A549 (cell line): ENCODE measurements at regions not wholly inside any gene's neighbourhood (a gene's known extent, or its start where the extent isn't known, plus 50 kb on each side); places are given as distances from the start of the nearest gene placed in this dataset.

ENCODE experiments used
- ATAC-seq, 2 experiments: fragments of 200-7000 bp in 1 of 2; fragments of >200 bp in 1 of 2; cut with Nextera tagmentation in 1 of 2; cut with Tn5 transposase in 1 of 2; 3 replicates each; pipeline versions ENCODE4 v1.8.0 to v1.9.1; 2018 to 2020; ENCODE audit warnings: mild to moderate bottlenecking in 1 of 2, moderate library complexity in 1 of 2
- CTCF ChIA-PET: fragments of 300-600 bp; sonication (Branson Sonifier 250); formaldehyde crosslinking; extraction: SDS; loops from one replicate; lab custom pipeline; 2021; ENCODE audit warnings: antibody characterized with exemption, inconsistent platforms; lab: Yijun Ruan, JAX
- POLR2A ChIA-PET: fragments of 350-600 bp; formaldehyde crosslinking; extraction: SDS; loops from one replicate; lab custom pipeline; 2021; ENCODE audit warnings: antibody characterized with exemption, inconsistent platforms; lab: Yijun Ruan, JAX
- DNase-seq, 2 experiments: peaks; one replicate each; pipeline versions ENCODE4 v3.0.0 to v3.0.0-alpha.2; 2011 to 2016; ENCODE audit warnings: low read depth in 1 of 2, low spot score in 1 of 2
- FAIRE-seq: peaks from 2 replicates; lab custom pipeline; 2011; peaks lifted over from hg19 to GRCh38; lab: Jason Lieb, UNC
- H3K27ac ChIP-seq, 2 experiments: fragments of >200 bp; sonication (Bioruptor Twin); formaldehyde crosslinking; 3 replicates each; pipeline ENCODE4 v1.5.1; 2016 to 2017
- H3K4me1 ChIP-seq: fragments of >200 bp; sonication (Bioruptor Twin); formaldehyde crosslinking; 3 replicates; pipeline ENCODE4 v1.6.1; 2016
- H3K4me2 ChIP-seq: fragments of >200 bp; sonication (Bioruptor Twin); formaldehyde crosslinking; 3 replicates; pipeline ENCODE4 v1.6.1; 2016
- H3K4me3 ChIP-seq: fragments of >200 bp; sonication (Bioruptor Twin); formaldehyde crosslinking; 3 replicates; pipeline ENCODE4 v1.5.1; 2016
- H3K9me3 ChIP-seq: fragments of >200 bp; sonication (Bioruptor Twin); formaldehyde crosslinking; 3 replicates; pipeline ENCODE4 v1.6.1; 2016
- BHLHE40 ChIP-seq: IDR thresholded peaks from 2 replicates; pipeline ENCODE4 v1.6.1; 2012; ENCODE audit warnings: low read depth, low read length, inconsistent platforms
- CHD4 ChIP-seq: fragments of 200-600 bp; sonication (generic); IDR thresholded peaks from 2 replicates; pipeline ENCODE4 v1.6.1; 2016; ENCODE audit warnings: antibody characterized with exemption, mild to moderate bottlenecking, borderline replicate concordance
- FOSB ChIP-seq: fragments of 250-450 bp; sonication (Bioruptor Pico); IDR thresholded peaks from 2 replicates; pipeline ENCODE4 v1.5.0; 2020; ENCODE audit warnings: mild to moderate bottlenecking, moderate library complexity
- FOXS1 ChIP-seq: fragments of 250-450 bp; sonication (Bioruptor Pico); IDR thresholded peaks from 2 replicates; pipeline ENCODE4 v1.5.0; 2020; ENCODE audit warnings: mild to moderate bottlenecking, moderate library complexity
- HEYL ChIP-seq: fragments of 250-450 bp; sonication (Bioruptor Pico); IDR thresholded peaks from 2 replicates; pipeline ENCODE4 v1.8.0; 2021; ENCODE audit warnings: mild to moderate bottlenecking, moderate library complexity
- HOXA7 ChIP-seq: fragments of 250-450 bp; sonication (Bioruptor Pico); IDR thresholded peaks from 2 replicates; pipeline ENCODE4 v1.5.0; 2020; ENCODE audit warnings: mild to moderate bottlenecking, moderate library complexity
- HOXB13 ChIP-seq: fragments of 250-450 bp; sonication (Bioruptor Pico); IDR thresholded peaks from 2 replicates; pipeline ENCODE4 v1.5.0; 2020; ENCODE audit warnings: low read depth, mild to moderate bottlenecking, moderate library complexity
- HOXB5 ChIP-seq: fragments of 250-450 bp; sonication (Bioruptor Pico); IDR thresholded peaks from 2 replicates; pipeline ENCODE4 v1.5.0; 2020; ENCODE audit warnings: mild to moderate bottlenecking, moderate library complexity
- KDM5A ChIP-seq: fragments of 200-600 bp; sonication (generic); IDR thresholded peaks from 2 replicates; pipeline ENCODE4 v1.6.1; 2016; ENCODE audit warnings: antibody characterized with exemption, mild to moderate bottlenecking
- NFE2L2 ChIP-seq: fragments of 150-350 bp; conservative IDR thresholded peaks from 2 replicates; pipeline ENCODE4 v1.6.1; 2014; ENCODE audit warnings: low read length
- NPAS2 ChIP-seq: fragments of 250-450 bp; sonication (Bioruptor Pico); IDR thresholded peaks from 2 replicates; pipeline ENCODE4 v1.8.0; 2022; ENCODE audit warnings: mild to moderate bottlenecking, moderate library complexity, borderline replicate concordance
- NR3C1 ChIP-seq: fragments of >200 bp; sonication (Bioruptor Twin); formaldehyde crosslinking; IDR thresholded peaks from 3 replicates; pipeline ENCODE4 v1.6.1; 2017
- PHF8 ChIP-seq: fragments of 200-600 bp; sonication (generic); IDR thresholded peaks from 2 replicates; pipeline ENCODE4 v1.6.1; 2016; ENCODE audit warnings: low read depth, mild to moderate bottlenecking, antibody characterized with exemption, moderate library complexity, borderline replicate concordance
- POLR2AphosphoS2 ChIP-seq: conservative IDR thresholded peaks from 2 replicates; pipeline ENCODE4 v1.6.1; 2012; ENCODE audit warnings: low read length, improper control_type of control experiment, inconsistent platforms
- RARB ChIP-seq: fragments of 250-450 bp; sonication (Bioruptor Pico); IDR thresholded peaks from 2 replicates; pipeline ENCODE4 v1.8.0; 2021; ENCODE audit warnings: mild to moderate bottlenecking, moderate library complexity
- RFX5 ChIP-seq: fragments of 450-650 bp; IDR thresholded peaks from 2 replicates; pipeline ENCODE4 v1.7.1; 2014; ENCODE audit warnings: antibody characterized with exemption, mild to moderate bottlenecking, moderate library complexity
- TP53 ChIP-seq: fragments of 250-450 bp; sonication (Bioruptor Pico); IDR thresholded peaks from 2 replicates; pipeline ENCODE4 v1.5.0; 2021; ENCODE audit warnings: mild to moderate bottlenecking, moderate library complexity
- ZFP36 ChIP-seq: fragments of 450-650 bp; IDR thresholded peaks from 2 replicates; pipeline ENCODE4 v1.6.1; 2014; ENCODE audit warnings: borderline replicate concordance; ENCODE audit not compliant: partially characterized antibody
- ZSCAN20 ChIP-seq: fragments of 250-450 bp; sonication (Bioruptor Pico); IDR thresholded peaks from 2 replicates; pipeline ENCODE4 v1.8.0; 2022; ENCODE audit warnings: mild to moderate bottlenecking, moderate library complexity
- WGBS: methylation state at CpG from one replicate; pipeline ENCODE4 v1.1.6; 2017; ENCODE audit errors: missing lambda C conversion rate; 5-methylcytosine and 5-hydroxymethylcytosine counted together
- TF ChIP-seq, protein P1 (sequence below): IDR thresholded peaks from 2 replicates; pipeline ENCODE4 v1.6.1; 2012
- TF ChIP-seq, protein P2 (sequence below): fragments of 250-450 bp; sonication (Bioruptor Pico); IDR thresholded peaks from 2 replicates; pipeline ENCODE4 v1.5.0; 2021; ENCODE audit warnings: mild to moderate bottlenecking, moderate library complexity, borderline replicate concordance

GRCh38 chr5:18420711-18421110 is 786.5 kb downstream of the TAF11L14 start:
- Histone ChIP-seq H3K4me1 (no peaks in the 10 kb centered on the region), H3K4me3 (no peak overlapping the region), H3K27ac (no peak overlapping the region), H3K9me3 (no peaks in the 10 kb centered on the region), H3K4me2 (no peak overlapping the region)
- ChIA-PET POLR2A (no interaction called here), CTCF (no interaction called here)
- WGBS, result 0% methylated on average over 1 of the region's 1 CpG
- TF ChIP-seq PHF8 (no peak), ZFP36 (no peak), NR3C1 (no peak), RFX5 (no peak), BHLHE40 (no peak), RARB (CRISPR knock-in tag) (no peak), TP53 (CRISPR knock-in tag) (no peak), HOXB5 (CRISPR knock-in tag) (no peak), CHD4 (no peak), HOXA7 (CRISPR knock-in tag) (no peak), KDM5A (no peak), POLR2AphosphoS2 (no peak), HEYL (CRISPR knock-in tag) (no peak), NFE2L2 (no peak)
- TF ChIP-seq, protein P1, sequence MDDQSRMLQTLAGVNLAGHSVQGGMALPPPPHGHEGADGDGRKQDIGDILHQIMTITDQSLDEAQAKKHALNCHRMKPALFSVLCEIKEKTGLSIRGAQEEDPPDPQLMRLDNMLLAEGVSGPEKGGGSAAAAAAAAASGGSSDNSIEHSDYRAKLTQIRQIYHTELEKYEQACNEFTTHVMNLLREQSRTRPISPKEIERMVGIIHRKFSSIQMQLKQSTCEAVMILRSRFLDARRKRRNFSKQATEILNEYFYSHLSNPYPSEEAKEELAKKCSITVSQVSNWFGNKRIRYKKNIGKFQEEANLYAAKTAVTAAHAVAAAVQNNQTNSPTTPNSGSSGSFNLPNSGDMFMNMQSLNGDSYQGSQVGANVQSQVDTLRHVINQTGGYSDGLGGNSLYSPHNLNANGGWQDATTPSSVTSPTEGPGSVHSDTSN, result no peak
- TF ChIP-seq, protein P2, sequence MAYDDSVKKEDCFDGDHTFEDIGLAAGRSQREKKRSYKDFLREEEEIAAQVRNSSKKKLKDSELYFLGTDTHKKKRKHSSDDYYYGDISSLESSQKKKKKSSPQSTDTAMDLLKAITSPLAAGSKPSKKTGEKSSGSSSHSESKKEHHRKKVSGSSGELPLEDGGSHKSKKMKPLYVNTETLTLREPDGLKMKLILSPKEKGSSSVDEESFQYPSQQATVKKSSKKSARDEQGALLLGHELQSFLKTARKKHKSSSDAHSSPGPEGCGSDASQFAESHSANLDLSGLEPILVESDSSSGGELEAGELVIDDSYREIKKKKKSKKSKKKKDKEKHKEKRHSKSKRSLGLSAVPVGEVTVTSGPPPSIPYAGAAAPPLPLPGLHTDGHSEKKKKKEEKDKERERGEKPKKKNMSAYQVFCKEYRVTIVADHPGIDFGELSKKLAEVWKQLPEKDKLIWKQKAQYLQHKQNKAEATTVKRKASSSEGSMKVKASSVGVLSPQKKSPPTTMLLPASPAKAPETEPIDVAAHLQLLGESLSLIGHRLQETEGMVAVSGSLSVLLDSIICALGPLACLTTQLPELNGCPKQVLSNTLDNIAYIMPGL (CRISPR knock-in tag), result no peak
- DNase-seq, result no peak
- ATAC-seq, result no peak
- no peak for FAIRE-seq

DNA sequence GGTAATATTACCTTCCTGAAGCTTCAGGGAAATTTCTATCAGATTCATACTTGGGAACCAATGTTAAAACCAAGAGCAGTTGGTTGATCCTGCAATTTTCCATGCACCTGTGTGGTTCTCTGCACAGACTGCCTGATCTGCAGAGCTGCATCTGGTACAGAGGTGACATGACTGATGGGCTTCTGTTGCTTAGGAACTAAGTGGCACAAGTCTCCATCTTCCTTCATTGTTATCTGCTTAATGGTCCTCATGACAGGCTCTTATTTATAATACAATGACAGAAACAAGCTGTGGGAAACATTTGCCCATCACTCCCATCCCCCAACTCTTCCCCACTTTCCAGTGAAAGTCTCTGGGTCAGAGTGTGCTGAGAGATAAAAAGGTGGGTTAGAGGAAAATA is 799.1 kb downstream of the TAF11L14 start:
- TF ChIP-seq FOSB (CRISPR knock-in tag), result no peak
- TF ChIP-seq ZFP36, result no peak
- no peak for TF ChIP-seq ZSCAN20 (CRISPR knock-in tag)
- TF ChIP-seq NPAS2, result no peak
- H3K27ac ChIP-seq, result no peak overlapping the region
- ChIA-PET CTCF (interaction anchor here (0.5 kb wide), 1 partner anchor 79 kb away, joined by 3 read pairs; no protein-coding TSS in a partner anchor), POLR2A (no interaction called here)
- H3K4me2 ChIP-seq, result no peak overlapping the region
- FAIRE-seq, result no peak
- no peak overlapping the region for H3K4me3 ChIP-seq
- DNase-seq, result no peak
- ATAC-seq, result no peak
- H3K9me3 ChIP-seq, result no peaks in the 10 kb centered on the region
- H3K4me1 ChIP-seq, result no peaks in the 10 kb centered on the region

DNA sequence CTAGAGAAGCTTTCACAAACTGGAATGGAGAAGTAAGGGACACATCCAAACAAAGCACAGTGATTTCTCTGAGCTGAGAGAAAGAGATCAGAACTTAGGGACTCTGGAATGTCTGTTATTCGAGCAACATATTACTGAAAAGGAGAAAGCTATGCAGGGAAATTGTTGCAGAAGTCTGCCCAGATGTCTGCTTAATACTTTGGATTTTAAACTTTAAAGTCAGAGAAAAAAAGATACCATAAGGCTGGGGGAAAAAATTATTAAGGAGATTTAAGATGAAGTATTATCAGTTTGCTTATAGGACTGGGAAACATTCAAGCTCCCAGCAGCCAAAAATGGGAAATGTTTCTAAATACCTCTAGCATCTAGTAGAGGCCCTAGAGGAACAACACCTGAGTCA is 803.9 kb downstream of the TAF11L14 start:
- WGBS, result 0% methylated on average over 1 of the region's 1 CpG
- DNase-seq (no peak), ATAC-seq (no peak), FAIRE-seq (no peak)
- Histone ChIP-seq H3K4me3 (no peak overlapping the region), H3K27ac (no peak overlapping the region), H3K4me2 (no peak overlapping the region), H3K4me1 (no peaks in the 10 kb centered on the region), H3K9me3 (no peaks in the 10 kb centered on the region)
- no peak for TF ChIP-seq HOXB13 (CRISPR knock-in tag)
- no peak for TF ChIP-seq NPAS2
- no peak for TF ChIP-seq FOXS1 (CRISPR knock-in tag)
- TF ChIP-seq TP53 (CRISPR knock-in tag), result no peak
- TF ChIP-seq, protein P2 (CRISPR knock-in tag), result no peak
- TF ChIP-seq ZFP36, result no peak
- POLR2A ChIA-PET, result no interaction called here
- CTCF ChIA-PET, result interaction anchor here (0.8 to 1.0 kb wide), 2 partner anchors 23 to 28 kb away, joined by 3 to 4 read pairs; no protein-coding TSS in a partner anchor
